IMR-90 (cell line): ENCODE measurements at regions not wholly inside any gene's neighbourhood (a gene's known extent, or its start where the extent isn't known, plus 50 kb on each side); places are given as distances from the start of the nearest gene placed in this dataset.

Source experiments
- ATAC-seq: fragments of 200-7000 bp; cut with Tn5 transposase; 2 replicates; pipeline ENCODE4 v1.9.1; 2020; ENCODE audit warnings: low read depth, mild to moderate bottlenecking, moderate library complexity
- BruUV-seq: library from RNA; stranded (reverse); fragments of 400-500 nt; replicated peaks from 2 replicates; lab custom pipeline; 2021; lab: Mats Ljungman, UMichigan
- CTCF ChIA-PET: fragments of 300-600 bp; formaldehyde crosslinking; extraction: SDS; loops from one replicate; lab custom pipeline; 2021; ENCODE audit warnings: antibody characterized with exemption; lab: Yijun Ruan, JAX
- POLR2A ChIA-PET: fragments of 300-600 bp; sonication (Branson Sonifier 250); formaldehyde crosslinking; loops from one replicate; lab custom pipeline; 2022; ENCODE audit warnings: antibody characterized with exemption; ENCODE audit not compliant: unreplicated experiment; lab: Charles Lee
- DNase-seq: peaks from one replicate; pipeline ENCODE4 v3.0.0; 2013
- H2AFZ ChIP-seq: replicated peaks from 2 replicates; pipeline ENCODE3; 2013; ENCODE audit warnings: low read length, mild to moderate bottlenecking; ENCODE audit not compliant: poor library complexity
- H2AK5ac ChIP-seq: 2 replicates; pipeline ENCODE4 v1.6.1; 2013; ENCODE audit warnings: low read depth, low read length, inconsistent platforms
- H2AK9ac ChIP-seq: replicated peaks from 2 replicates; pipeline ENCODE3; 2013; ENCODE audit warnings: mild to moderate bottlenecking, low read depth, low read length, moderate library complexity; ENCODE audit not compliant: poor library complexity
- H2BK120ac ChIP-seq: 2 replicates; pipeline ENCODE4 v1.6.1; 2013; ENCODE audit warnings: low read depth, low read length, inconsistent platforms
- H2BK15ac ChIP-seq: 3 replicates; pipeline ENCODE4 v1.6.1; 2013; ENCODE audit warnings: low read depth, low read length, inconsistent platforms
- H2BK20ac ChIP-seq: 2 replicates; pipeline ENCODE4 v1.6.1; 2013; ENCODE audit warnings: low read depth, mild to moderate bottlenecking, inconsistent platforms, low read length, moderate library complexity
- H2BK5ac ChIP-seq: 2 replicates; pipeline ENCODE4 v1.6.1; 2013; ENCODE audit warnings: mild to moderate bottlenecking, low read depth, low read length, inconsistent platforms; ENCODE audit not compliant: poor library complexity, severe bottlenecking
- H3K14ac ChIP-seq: replicated peaks from 2 replicates; pipeline ENCODE4 v1.6.1; 2013; ENCODE audit warnings: low read depth, low read length, inconsistent platforms
- H3K18ac ChIP-seq: 2 replicates; pipeline ENCODE4 v1.6.1; 2013; ENCODE audit warnings: low read depth, low read length, control low read depth
- H3K23ac ChIP-seq: 2 replicates; pipeline ENCODE4 v1.6.1; 2013; ENCODE audit warnings: low read depth, low read length, inconsistent platforms
- H3K27ac ChIP-seq: 2 replicates; pipeline ENCODE4 v1.5.1; 2013; ENCODE audit warnings: mild to moderate bottlenecking, control low read depth, low read length; ENCODE audit not compliant: insufficient read depth
- H3K27me3 ChIP-seq: 2 replicates; pipeline ENCODE4 v1.6.1; 2013; ENCODE audit warnings: low read length; ENCODE audit not compliant: control insufficient read depth, insufficient read depth
- H3K36me3 ChIP-seq: 2 replicates; pipeline ENCODE4 v1.6.1; 2013; ENCODE audit warnings: low read length, mixed read lengths; ENCODE audit not compliant: control insufficient read depth, insufficient read depth
- H3K4ac ChIP-seq: 2 replicates; pipeline ENCODE4 v1.6.1; 2013; ENCODE audit warnings: low read depth, low read length, inconsistent platforms
- H3K4me1 ChIP-seq: 2 replicates; pipeline ENCODE4 v1.6.1; 2013; ENCODE audit warnings: low read length, mixed read lengths; ENCODE audit not compliant: control insufficient read depth, insufficient read depth
- H3K4me2 ChIP-seq: 2 replicates; pipeline ENCODE4 v1.6.1; 2013; ENCODE audit warnings: low read depth, mild to moderate bottlenecking, control low read depth, low read length, moderate library complexity
- H3K4me3 ChIP-seq: 2 replicates; pipeline ENCODE4 v1.5.1; 2013; ENCODE audit warnings: low read depth, mild to moderate bottlenecking, control low read depth, low read length, moderate library complexity; ENCODE audit not compliant: insufficient read depth
- H3K56ac ChIP-seq: 2 replicates; pipeline ENCODE4 v1.6.1; 2013; ENCODE audit warnings: low read length, inconsistent platforms; ENCODE audit not compliant: insufficient read depth; ENCODE audit errors: extremely low read depth
- H3K79me1 ChIP-seq, 2 experiments: 2 replicates each; pipeline ENCODE4 v1.6.1; 2013; ENCODE audit warnings: low read length in 2 of 2, inconsistent platforms in 1 of 2, low read depth in 1 of 2
- H3K9ac ChIP-seq: 2 replicates; pipeline ENCODE4 v1.6.1; 2013; ENCODE audit warnings: low read depth, low read length, control low read depth
- H3K9me1 ChIP-seq: 2 replicates; pipeline ENCODE4 v1.6.1; 2013; ENCODE audit warnings: low read length, inconsistent platforms; ENCODE audit not compliant: insufficient read depth
- H3K9me3 ChIP-seq: 2 replicates; pipeline ENCODE4 v1.6.1; 2013; ENCODE audit warnings: low read length; ENCODE audit not compliant: control insufficient read depth, insufficient read depth
- H4K20me1 ChIP-seq: 2 replicates; pipeline ENCODE4 v1.6.1; 2013; ENCODE audit warnings: low read length, inconsistent platforms; ENCODE audit not compliant: insufficient read depth
- H4K5ac ChIP-seq: 2 replicates; pipeline ENCODE4 v1.6.1; 2013; ENCODE audit warnings: mild to moderate bottlenecking, low read depth, low read length, control low read depth
- H4K8ac ChIP-seq, 2 experiments: 2 replicates each; pipeline ENCODE4 v1.6.1; 2013; ENCODE audit warnings: low read depth in 2 of 2, low read length in 2 of 2, control low read depth in 1 of 2, inconsistent platforms in 1 of 2
- H4K91ac ChIP-seq: 2 replicates; pipeline ENCODE4 v1.6.1; 2013; ENCODE audit warnings: low read depth, low read length, inconsistent platforms; ENCODE audit not compliant: insufficient read depth
- BHLHE40 ChIP-seq: fragments of 150-350 bp; IDR thresholded peaks from 2 replicates; pipeline ENCODE4 v1.6.1; 2016; ENCODE audit warnings: mild to moderate bottlenecking, low read depth, low read length
- CEBPB ChIP-seq: IDR thresholded peaks from 2 replicates; pipeline ENCODE4 v1.6.1; 2012; ENCODE audit warnings: low read depth, low read length, improper control_type of control experiment
- CHD1 ChIP-seq: IDR thresholded peaks from 2 replicates; pipeline ENCODE4 v1.6.1; 2012; ENCODE audit warnings: low read depth, low read length, improper control_type of control experiment
- CTCF ChIP-seq: conservative IDR thresholded peaks from 2 replicates; pipeline ENCODE4 v1.5.1; 2012; ENCODE audit warnings: mild to moderate bottlenecking, low read depth, low read length, improper control_type of control experiment
- ELK1 ChIP-seq: fragments of 150-350 bp; IDR thresholded peaks from 2 replicates; pipeline ENCODE4 v1.6.1; 2016; ENCODE audit warnings: low read depth, mild to moderate bottlenecking, low read length, moderate library complexity, borderline replicate concordance
- FOS ChIP-seq: fragments of 150-350 bp; IDR thresholded peaks from 2 replicates; pipeline ENCODE4 v1.6.1; 2016; ENCODE audit warnings: low read depth, low read length
- MAFK ChIP-seq: IDR thresholded peaks from 2 replicates; pipeline ENCODE4 v1.6.1; 2012; ENCODE audit warnings: low read depth, low read length, improper control_type of control experiment
- MAZ ChIP-seq: IDR thresholded peaks from 2 replicates; pipeline ENCODE4 v1.6.1; 2012; ENCODE audit warnings: low read depth, mild to moderate bottlenecking, low read length, improper control_type of control experiment, moderate library complexity, borderline replicate concordance
- MXI1 ChIP-seq: IDR thresholded peaks from 2 replicates; pipeline ENCODE4 v1.6.1; 2012; ENCODE audit warnings: low read depth, mild to moderate bottlenecking, low read length, moderate library complexity, borderline replicate concordance
- NFE2L2 ChIP-seq: fragments of 150-350 bp; IDR thresholded peaks from 2 replicates; pipeline ENCODE4 v1.6.1; 2016; ENCODE audit warnings: low read depth, mild to moderate bottlenecking, low read length
- POLR2A ChIP-seq: IDR thresholded peaks from 2 replicates; pipeline ENCODE4 v1.6.1; 2012; ENCODE audit warnings: mild to moderate bottlenecking, low read depth, low read length
- RAD21 ChIP-seq: IDR thresholded peaks from 2 replicates; pipeline ENCODE4 v1.6.1; 2012; ENCODE audit warnings: low read length, improper control_type of control experiment
- RCOR1 ChIP-seq: IDR thresholded peaks from 2 replicates; pipeline ENCODE4 v1.6.1; 2012; ENCODE audit warnings: mild to moderate bottlenecking, low read length, improper control_type of control experiment; ENCODE audit not compliant: insufficient replicate concordance
- RFX5 ChIP-seq: IDR thresholded peaks from 2 replicates; pipeline ENCODE4 v1.8.0; 2012; ENCODE audit warnings: low read depth, mild to moderate bottlenecking, low read length, moderate library complexity
- SMC3 ChIP-seq: fragments of 150-350 bp; IDR thresholded peaks from 2 replicates; pipeline ENCODE4 v1.6.1; 2016; ENCODE audit warnings: low read depth, mild to moderate bottlenecking, antibody characterized with exemption, low read length, moderate library complexity
- USF2 ChIP-seq: fragments of 150-350 bp; IDR thresholded peaks from 2 replicates; pipeline ENCODE4 v1.6.1; 2017; ENCODE audit warnings: mild to moderate bottlenecking, antibody characterized with exemption, low read length, low read depth
- WGBS, 2 experiments: methylation state at CpG; one replicate each; pipeline versions ENCODE4 v1.1.5 to v1.1.7; 2013; ENCODE audit warnings: missing lambda C conversion rate in 2 of 2; ENCODE audit not compliant: insufficient read length in 1 of 2; ENCODE audit errors: extremely low coverage in 2 of 2; 5-methylcytosine and 5-hydroxymethylcytosine counted together
- dilution Hi-C: fragments of 300-500 bp; cut with HindIII; formaldehyde crosslinking; loops from one replicate; pipeline ENCODE4 v1.14.3; 2018; ENCODE audit warnings: low sequenced_read_pairs; ENCODE audit not compliant: unreplicated experiment
- in situ Hi-C: fragments of 300-500 bp; cut with MboI; formaldehyde crosslinking; loops from 3 replicates; pipeline ENCODE4 v1.14.3; 2019; ENCODE audit warnings: low sequenced_read_pairs, inconsistent platforms, mixed read lengths
- intact Hi-C: fragments of 100-400 bp; cut with micrococcal nuclease; formaldehyde crosslinking; loops from 2 replicates; pipeline ENCODE4 v1.10.0; 2022

GRCh38 chr6:166228839-166229528 lies 61.3 kb upstream of the TBXT start:
- no TSS peak for BruUV-seq
- dilution Hi-C loops (no loop called here), in situ Hi-C loops (no loop called here), intact Hi-C loops (no loop called here)
- Histone ChIP-seq H2AK5ac (no peak overlapping the region), H3K27me3 (peaks cover 8% of the 10 kb centered on the region), H3K14ac (no peak overlapping the region), H4K91ac (no peak overlapping the region), H4K5ac (no peak overlapping the region), H3K18ac (no peak overlapping the region), H2BK120ac (no peak overlapping the region), H2AFZ (no peak overlapping the region), H3K4ac (no peak overlapping the region), H3K56ac (no peak overlapping the region), H3K9me1 (no peaks in the 10 kb centered on the region), H3K27ac (no peak overlapping the region), H2AK9ac (no peak overlapping the region), H3K4me3 (no peak overlapping the region), H4K8ac (no peak overlapping the region), H3K23ac (no peak overlapping the region), H2BK5ac (no peak overlapping the region), H3K9me3 (no peaks in the 10 kb centered on the region), H2BK20ac (no peak overlapping the region), H2BK15ac (no peak overlapping the region), H4K20me1 (no peaks in the 10 kb centered on the region), H3K79me1 (no peaks in the 10 kb centered on the region), H3K4me2 (no peak overlapping the region), H3K36me3 (no peaks in the 10 kb centered on the region), H3K9ac (no peak overlapping the region), H3K4me1 (no peaks in the 10 kb centered on the region)
- TF ChIP-seq BHLHE40 (no peak), NFE2L2 (no peak), RAD21 (no peak), CEBPB (no peak), RFX5 (no peak), CHD1 (no peak), MAFK (no peak), MXI1 (no peak), MAZ (no peak), RCOR1 (no peak), ELK1 (no peak), CTCF (no peak), FOS (no peak), USF2 (no peak), SMC3 (no peak), POLR2A (no peak)
- ATAC-seq (no peak), DNase-seq (no peak)
- CTCF ChIA-PET: no interaction called here
- POLR2A ChIA-PET: no interaction called here
- no CpG with 5 or more reads among the region's 16 CpGs for WGBS, 2 experiments
